ENCODE measurements at regions not wholly inside any gene's neighbourhood (a gene's known extent, or its start where the extent isn't known, plus 50 kb on each side); places are given as distances from the start of the nearest gene placed in this dataset.

DNA sequence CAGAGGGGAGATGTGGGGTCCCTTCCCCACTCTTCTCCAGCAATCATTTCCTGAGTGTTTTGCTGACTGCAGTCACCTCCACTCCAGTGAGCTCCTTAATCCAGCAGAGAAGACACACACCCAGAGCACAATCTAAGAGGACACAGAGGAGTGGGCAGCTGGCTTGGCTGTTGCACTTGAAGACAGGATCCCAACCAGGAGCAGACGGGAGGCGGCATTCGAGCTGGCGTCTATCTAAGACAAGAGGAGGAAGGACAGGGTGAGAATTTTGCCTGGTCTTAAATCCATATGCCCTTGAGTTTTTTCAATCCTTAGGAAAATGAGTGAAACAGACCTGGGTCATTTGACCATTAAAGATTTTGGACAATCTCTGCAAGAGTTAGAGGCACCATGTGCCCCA is 56.1 kb upstream of the SIM2 start:
- TF ChIP-seq, protein P1, sequence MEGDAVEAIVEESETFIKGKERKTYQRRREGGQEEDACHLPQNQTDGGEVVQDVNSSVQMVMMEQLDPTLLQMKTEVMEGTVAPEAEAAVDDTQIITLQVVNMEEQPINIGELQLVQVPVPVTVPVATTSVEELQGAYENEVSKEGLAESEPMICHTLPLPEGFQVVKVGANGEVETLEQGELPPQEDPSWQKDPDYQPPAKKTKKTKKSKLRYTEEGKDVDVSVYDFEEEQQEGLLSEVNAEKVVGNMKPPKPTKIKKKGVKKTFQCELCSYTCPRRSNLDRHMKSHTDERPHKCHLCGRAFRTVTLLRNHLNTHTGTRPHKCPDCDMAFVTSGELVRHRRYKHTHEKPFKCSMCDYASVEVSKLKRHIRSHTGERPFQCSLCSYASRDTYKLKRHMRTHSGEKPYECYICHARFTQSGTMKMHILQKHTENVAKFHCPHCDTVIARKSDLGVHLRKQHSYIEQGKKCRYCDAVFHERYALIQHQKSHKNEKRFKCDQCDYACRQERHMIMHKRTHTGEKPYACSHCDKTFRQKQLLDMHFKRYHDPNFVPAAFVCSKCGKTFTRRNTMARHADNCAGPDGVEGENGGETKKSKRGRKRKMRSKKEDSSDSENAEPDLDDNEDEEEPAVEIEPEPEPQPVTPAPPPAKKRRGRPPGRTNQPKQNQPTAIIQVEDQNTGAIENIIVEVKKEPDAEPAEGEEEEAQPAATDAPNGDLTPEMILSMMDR (IDR thresholded peaks at IDR 0.05; ENCODE audit: insufficient read depth, low read length, poor library complexity, severe bottlenecking), result no peak
- Histone ChIP-seq H3K27me3 (ENCODE audit: control insufficient read depth, insufficient read depth, low read length) (peaks cover 11% of the 10 kb centered on the region), H3K36me3 (ENCODE audit: control insufficient read depth, insufficient read depth, low read length) (no peaks in the 10 kb centered on the region), H3K4me3 (ENCODE audit: low read depth, low read length) (no peak overlapping the region)
- DNase-seq (ENCODE audit: low read depth), result no peak

- Histone ChIP-seq H3K27me3 (ENCODE audit: control insufficient read depth, insufficient read depth, low read length) (peaks cover 11% of the 10 kb centered on the region), H3K36me3 (ENCODE audit: control insufficient read depth, insufficient read depth, low read length) (no peaks in the 10 kb centered on the region), H3K4me3 (ENCODE audit: low read depth, low read length) (no peak overlapping the region)
- TF ChIP-seq, protein P1 (IDR thresholded peaks at IDR 0.05; ENCODE audit: insufficient read depth, low read length, poor library complexity, severe bottlenecking), result no peak
- no peak for DNase-seq (ENCODE audit: low read depth)
Measured at GRCh38 chr21:36643374-36644250, 55.3 kb upstream of the SIM2 start.

DNA sequence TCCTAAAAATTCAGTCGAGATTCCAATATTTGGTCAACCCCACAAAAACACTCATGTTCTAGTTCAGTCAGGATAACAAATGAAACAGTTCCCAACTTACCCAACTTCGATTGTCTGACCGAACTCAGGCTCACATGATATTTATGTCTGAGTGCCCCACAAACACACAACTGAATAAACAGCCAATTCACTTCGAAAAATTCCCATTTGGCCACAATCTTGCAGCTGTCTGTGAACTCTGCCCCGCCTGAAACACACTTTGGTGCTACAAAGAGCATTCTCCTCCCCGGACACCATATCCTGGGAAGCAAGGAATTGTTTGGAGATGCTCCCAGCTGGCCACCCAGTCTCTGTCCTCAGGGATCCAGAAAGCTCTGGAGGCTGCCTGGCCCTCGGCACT is 52.9 kb upstream of the SIM2 start:
- no peak for DNase-seq (ENCODE audit: low read depth)
- Histone ChIP-seq H3K27me3 (ENCODE audit: control insufficient read depth, insufficient read depth, low read length) (peaks cover 3% of the 10 kb centered on the region), H3K36me3 (ENCODE audit: control insufficient read depth, insufficient read depth, low read length) (no peaks in the 10 kb centered on the region), H3K4me3 (ENCODE audit: low read depth, low read length) (no peak overlapping the region)
- TF ChIP-seq, protein P1 (IDR thresholded peaks at IDR 0.05; ENCODE audit: insufficient read depth, low read length, poor library complexity, severe bottlenecking), result no peak

DNA sequence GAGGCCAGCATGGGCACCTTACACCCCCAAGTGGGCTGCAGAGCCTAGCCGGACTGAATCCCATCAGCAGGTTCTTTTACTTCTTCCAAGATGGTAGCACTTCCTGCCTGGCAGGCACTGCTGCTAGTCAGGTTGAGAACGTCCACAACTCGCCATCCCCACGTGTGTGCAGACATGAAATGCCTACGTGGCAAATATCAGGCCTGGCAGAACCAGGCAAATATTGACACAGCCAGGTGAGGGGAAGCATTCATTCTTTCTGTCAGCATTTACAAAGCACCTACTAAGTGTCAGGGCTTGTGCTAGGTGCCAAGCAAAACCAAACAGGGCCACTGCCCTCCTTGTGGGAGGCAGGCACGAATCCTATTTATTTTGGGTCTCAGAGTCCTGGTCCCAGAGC is 52.3 kb upstream of the SIM2 start:
- DNase-seq (ENCODE audit: low read depth), result no peak
- Histone ChIP-seq H3K36me3 (ENCODE audit: control insufficient read depth, insufficient read depth, low read length) (no peaks in the 10 kb centered on the region), H3K27me3 (ENCODE audit: control insufficient read depth, insufficient read depth, low read length) (peaks cover 3% of the 10 kb centered on the region), H3K4me3 (ENCODE audit: low read depth, low read length) (no peak overlapping the region)
- TF ChIP-seq, protein P1 (IDR thresholded peaks at IDR 0.05; ENCODE audit: insufficient read depth, low read length, poor library complexity, severe bottlenecking), result no peak

- TF ChIP-seq, protein P1 (IDR thresholded peaks at IDR 0.05; ENCODE audit: insufficient read depth, low read length, poor library complexity, severe bottlenecking), result no peak
Measured at GRCh38 chr21:36647279-36648093, 51.4 kb upstream of the SIM2 start.

More at GRCh38 chr21:36647279-36648093, 51.4 kb upstream of the SIM2 start:
- peak; percentile 54 for DNase-seq (ENCODE audit: low read depth)
- H3K36me3 ChIP-seq (ENCODE audit: control insufficient read depth, insufficient read depth, low read length), result no peaks in the 10 kb centered on the region
- no peak overlapping the region for H3K4me3 ChIP-seq (ENCODE audit: low read depth, low read length)
- peaks cover 2% of the 10 kb centered on the region for H3K27me3 ChIP-seq (ENCODE audit: control insufficient read depth, insufficient read depth, low read length)

Data from kidney epithelial cell (primary cell).